Peyer's patch (tissue), 4 donors: ENCODE measurements at regions not wholly inside any gene's neighbourhood (a gene's known extent, or its start where the extent isn't known, plus 50 kb on each side); places are given as distances from the start of the nearest gene placed in this dataset.

Source experiments
- POLR2A ChIP-seq, 2 donors: fragments of 450-650 bp; IDR thresholded peaks; one replicate each; pipeline ENCODE4 v1.5.1; 2017; ENCODE audit warnings: antibody characterized with exemption in 2 of 2, mild to moderate bottlenecking in 2 of 2, moderate library complexity in 2 of 2
- TF ChIP-seq, protein P1 (sequence below), 6 experiments: fragments of 450-650 bp in 4 of 6; fragments of 200-600 bp in 2 of 6; sonication (generic) in 1 of 6; IDR thresholded peaks; one replicate each; pipeline ENCODE4 v1.5.1; 2017 to 2019; ENCODE audit warnings: antibody characterized with exemption in 6 of 6, mild to moderate bottlenecking in 3 of 6, moderate library complexity in 1 of 6

DNA sequence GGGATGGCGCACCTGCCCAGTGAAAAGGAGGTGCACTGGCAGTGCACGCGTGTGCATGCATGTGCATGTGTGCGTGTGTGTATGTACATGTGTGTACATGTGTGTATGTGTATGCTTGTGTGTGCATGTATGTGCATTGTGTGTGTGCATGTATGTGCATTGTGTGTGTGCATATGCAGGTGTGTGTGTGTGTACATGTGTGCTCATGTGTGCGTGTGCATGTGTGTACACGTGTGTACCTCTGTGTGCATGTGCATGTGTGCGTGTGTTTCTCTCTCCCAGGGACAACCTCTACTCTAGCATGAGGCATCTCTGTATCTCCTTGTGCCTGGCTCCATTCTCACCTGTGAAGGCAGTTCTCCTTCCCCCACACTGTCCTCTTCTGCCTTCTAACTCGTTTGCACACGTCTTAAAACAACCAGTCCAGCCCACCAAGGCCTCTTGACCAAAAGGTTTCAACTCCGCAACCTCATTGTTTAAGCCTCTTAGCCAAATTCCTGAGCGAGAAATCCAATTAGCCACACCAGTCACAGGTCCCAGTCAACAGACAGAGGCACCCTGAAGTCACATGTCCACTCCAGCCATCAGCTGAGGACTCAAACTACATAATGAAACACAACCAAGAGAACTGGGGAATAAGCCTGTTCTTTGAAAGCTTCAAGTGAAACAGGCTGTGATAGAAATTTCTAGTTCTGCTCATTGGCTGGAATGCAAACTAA is 103.5 kb upstream of the PTPRT start:
- TF ChIP-seq POLR2A (IDR thresholded peaks at IDR 0.05): no peak
- TF ChIP-seq, protein P1, sequence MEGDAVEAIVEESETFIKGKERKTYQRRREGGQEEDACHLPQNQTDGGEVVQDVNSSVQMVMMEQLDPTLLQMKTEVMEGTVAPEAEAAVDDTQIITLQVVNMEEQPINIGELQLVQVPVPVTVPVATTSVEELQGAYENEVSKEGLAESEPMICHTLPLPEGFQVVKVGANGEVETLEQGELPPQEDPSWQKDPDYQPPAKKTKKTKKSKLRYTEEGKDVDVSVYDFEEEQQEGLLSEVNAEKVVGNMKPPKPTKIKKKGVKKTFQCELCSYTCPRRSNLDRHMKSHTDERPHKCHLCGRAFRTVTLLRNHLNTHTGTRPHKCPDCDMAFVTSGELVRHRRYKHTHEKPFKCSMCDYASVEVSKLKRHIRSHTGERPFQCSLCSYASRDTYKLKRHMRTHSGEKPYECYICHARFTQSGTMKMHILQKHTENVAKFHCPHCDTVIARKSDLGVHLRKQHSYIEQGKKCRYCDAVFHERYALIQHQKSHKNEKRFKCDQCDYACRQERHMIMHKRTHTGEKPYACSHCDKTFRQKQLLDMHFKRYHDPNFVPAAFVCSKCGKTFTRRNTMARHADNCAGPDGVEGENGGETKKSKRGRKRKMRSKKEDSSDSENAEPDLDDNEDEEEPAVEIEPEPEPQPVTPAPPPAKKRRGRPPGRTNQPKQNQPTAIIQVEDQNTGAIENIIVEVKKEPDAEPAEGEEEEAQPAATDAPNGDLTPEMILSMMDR (IDR thresholded peaks at IDR 0.05): no peak
